ENCODE measurements at regions not wholly inside any gene's neighbourhood (a gene's known extent, or its start where the extent isn't known, plus 50 kb on each side); places are given as distances from the start of the nearest gene placed in this dataset.

DNA sequence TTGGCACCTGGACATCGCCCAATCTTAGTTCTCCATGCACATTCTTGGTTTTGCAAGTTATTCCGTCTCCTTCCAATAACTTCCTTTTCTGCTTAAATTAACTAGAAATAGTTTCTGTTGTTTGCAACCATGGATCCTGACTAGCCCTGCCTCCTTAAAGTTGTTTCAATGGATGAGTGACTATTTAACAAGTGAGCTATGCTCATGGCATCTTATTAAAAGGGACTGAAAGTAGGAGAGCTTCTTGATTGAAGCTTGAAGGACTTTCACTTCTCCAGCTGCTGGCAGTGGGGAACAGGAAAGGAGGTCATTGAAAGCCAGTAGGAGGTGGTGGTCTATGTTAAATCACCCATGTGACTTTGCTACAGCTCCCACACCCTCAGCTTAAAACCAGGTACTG is 466.8 kb downstream of the ARHGEF28 start:
- in situ Hi-C loops (cut with HindIII; ENCODE audit: low sequenced_read_pairs) = no loop called here
- TF ChIP-seq, protein P1, sequence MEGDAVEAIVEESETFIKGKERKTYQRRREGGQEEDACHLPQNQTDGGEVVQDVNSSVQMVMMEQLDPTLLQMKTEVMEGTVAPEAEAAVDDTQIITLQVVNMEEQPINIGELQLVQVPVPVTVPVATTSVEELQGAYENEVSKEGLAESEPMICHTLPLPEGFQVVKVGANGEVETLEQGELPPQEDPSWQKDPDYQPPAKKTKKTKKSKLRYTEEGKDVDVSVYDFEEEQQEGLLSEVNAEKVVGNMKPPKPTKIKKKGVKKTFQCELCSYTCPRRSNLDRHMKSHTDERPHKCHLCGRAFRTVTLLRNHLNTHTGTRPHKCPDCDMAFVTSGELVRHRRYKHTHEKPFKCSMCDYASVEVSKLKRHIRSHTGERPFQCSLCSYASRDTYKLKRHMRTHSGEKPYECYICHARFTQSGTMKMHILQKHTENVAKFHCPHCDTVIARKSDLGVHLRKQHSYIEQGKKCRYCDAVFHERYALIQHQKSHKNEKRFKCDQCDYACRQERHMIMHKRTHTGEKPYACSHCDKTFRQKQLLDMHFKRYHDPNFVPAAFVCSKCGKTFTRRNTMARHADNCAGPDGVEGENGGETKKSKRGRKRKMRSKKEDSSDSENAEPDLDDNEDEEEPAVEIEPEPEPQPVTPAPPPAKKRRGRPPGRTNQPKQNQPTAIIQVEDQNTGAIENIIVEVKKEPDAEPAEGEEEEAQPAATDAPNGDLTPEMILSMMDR (IDR thresholded peaks at IDR 0.05; ENCODE audit: low read depth, low read length, missing control alignments) = no peak
- H3K4me3 ChIP-seq (ENCODE audit: low read depth, low read length) = no peak overlapping the region
- no peak for DNase-seq (ENCODE audit: low read depth)

- no peak overlapping the region for H3K4me3 ChIP-seq (ENCODE audit: low read depth, low read length)
- in situ Hi-C loops (cut with HindIII; ENCODE audit: low sequenced_read_pairs) = no loop called here
- no peak for DNase-seq (ENCODE audit: low read depth)
- TF ChIP-seq, protein P1 (IDR thresholded peaks at IDR 0.05; ENCODE audit: low read depth, low read length, missing control alignments) = no peak
Measured at GRCh38 chr5:74085782-74086181, 459.8 kb downstream of the ARHGEF28 start.

DNA sequence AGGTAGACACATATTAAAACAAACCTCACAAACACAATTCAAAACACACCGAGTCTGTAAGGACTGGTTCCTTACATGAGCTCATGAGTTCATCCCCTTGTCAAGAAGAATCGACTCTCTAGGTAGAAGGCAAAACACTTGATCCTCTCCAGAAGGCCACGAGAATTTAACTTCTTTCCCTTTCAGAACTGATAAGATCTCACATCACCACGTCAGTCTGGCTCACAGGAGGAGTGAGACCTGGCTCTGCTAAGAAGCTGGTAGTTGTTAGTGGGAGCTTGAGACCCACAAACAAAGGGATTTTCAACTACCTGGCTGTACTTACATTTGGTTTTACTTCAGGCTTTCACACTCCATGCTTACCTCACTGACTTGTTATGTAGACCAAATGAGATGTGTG is 459.2 kb downstream of the ARHGEF28 start:
- H3K4me3 ChIP-seq (ENCODE audit: low read depth, low read length) = no peak overlapping the region
- in situ Hi-C loops (cut with HindIII; ENCODE audit: low sequenced_read_pairs) = no loop called here
- TF ChIP-seq, protein P1 (IDR thresholded peaks at IDR 0.05; ENCODE audit: low read depth, low read length, missing control alignments) = no peak
- no peak for DNase-seq (ENCODE audit: low read depth)

DNA sequence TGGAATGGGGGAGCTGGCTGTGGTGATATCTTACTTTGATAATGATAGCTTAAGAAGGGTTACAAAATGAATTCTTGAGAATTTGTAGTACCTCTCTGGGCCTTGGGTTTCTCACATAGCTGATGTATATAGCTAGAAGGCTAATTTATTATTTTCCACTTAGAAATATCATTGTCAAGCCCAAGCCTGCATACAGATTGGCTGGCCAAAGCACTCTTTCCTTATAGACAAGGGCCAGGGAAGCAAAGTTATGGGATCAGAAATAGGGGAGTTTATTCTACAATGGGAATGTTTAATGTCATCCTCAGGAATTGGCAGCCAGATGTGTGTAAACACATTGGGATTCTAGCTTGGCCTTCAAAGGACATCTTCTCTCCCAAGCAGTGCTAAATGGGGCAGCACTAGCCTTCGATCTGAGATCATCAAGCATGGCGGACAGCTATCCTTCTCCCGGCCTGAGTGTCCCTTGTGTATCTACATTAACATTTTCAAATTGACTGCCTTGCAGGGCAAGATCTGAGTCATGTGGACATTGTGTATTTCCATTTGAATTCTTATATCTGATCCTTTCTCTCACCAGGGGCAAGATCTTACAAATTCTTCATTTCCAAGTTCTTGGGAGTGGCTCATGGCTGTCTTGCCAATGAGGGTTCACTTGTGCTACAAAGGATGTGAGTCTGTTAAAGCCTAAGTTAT is 457.2 kb downstream of the ARHGEF28 start:
- DNase-seq (ENCODE audit: low read depth) = no peak
- H3K4me3 ChIP-seq (ENCODE audit: low read depth, low read length) = no peak overlapping the region
- in situ Hi-C loops (cut with HindIII; ENCODE audit: low sequenced_read_pairs) = no loop called here
- TF ChIP-seq, protein P1 (IDR thresholded peaks at IDR 0.05; ENCODE audit: low read depth, low read length, missing control alignments) = no peak

DNA sequence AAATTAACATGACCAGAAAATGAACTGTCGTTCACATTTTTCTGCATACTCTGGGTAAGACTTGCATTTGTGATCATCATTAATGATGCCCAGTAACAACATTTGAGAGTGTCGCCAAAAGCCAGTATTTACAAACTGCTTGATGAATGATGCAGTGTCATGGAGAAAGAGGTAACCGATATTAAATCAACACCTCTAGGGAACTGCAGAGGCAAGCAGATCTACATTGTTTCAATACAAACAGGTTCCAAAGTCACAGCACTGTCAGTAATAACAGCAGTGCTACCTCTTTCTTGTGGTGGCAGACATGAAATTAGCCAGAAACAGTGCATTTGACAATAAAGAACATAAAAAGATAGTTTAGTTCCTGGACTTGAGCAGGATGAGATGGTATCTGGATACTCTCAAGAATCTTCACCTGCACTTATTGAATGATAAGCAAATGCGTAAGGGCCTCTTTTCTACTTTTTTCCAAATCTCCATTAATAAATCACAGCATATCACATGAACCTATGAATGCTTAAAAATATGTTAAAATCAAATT is 456.6 kb downstream of the ARHGEF28 start:
- no peak for DNase-seq (ENCODE audit: low read depth)
- in situ Hi-C loops (cut with HindIII; ENCODE audit: low sequenced_read_pairs) = no loop called here
- TF ChIP-seq, protein P1 (IDR thresholded peaks at IDR 0.05; ENCODE audit: low read depth, low read length, missing control alignments) = no peak
- H3K4me3 ChIP-seq (ENCODE audit: low read depth, low read length) = no peak overlapping the region

DNA sequence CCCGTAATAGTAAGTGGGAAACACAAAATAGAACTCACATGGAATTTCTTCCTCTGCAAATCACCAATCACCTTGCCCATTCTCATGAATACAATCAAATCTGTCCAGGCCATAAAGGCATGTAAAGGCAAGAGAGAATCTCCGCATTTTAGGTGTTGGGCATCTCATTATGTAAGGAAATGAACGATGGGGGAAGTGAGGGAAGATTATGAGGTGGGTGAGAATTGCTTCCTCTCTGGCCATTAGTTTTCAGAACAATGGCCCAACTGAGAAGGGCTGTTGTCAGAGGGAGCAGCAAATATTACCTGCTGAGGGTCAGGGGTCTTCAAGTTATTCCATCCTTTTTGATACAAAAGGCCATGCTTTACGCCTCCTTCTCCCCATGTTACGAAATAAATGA is 455.1 kb downstream of the ARHGEF28 start:
- no peak overlapping the region for H3K4me3 ChIP-seq (ENCODE audit: low read depth, low read length)
- TF ChIP-seq, protein P1 (IDR thresholded peaks at IDR 0.05; ENCODE audit: low read depth, low read length, missing control alignments) = no peak
- in situ Hi-C loops (cut with HindIII; ENCODE audit: low sequenced_read_pairs) = no loop called here

More for the DNA sequence above, 455.1 kb downstream of the ARHGEF28 start:
- no peak for DNase-seq (ENCODE audit: low read depth)
